ENCODE measurements at regions not wholly inside any gene's neighbourhood (a gene's known extent, or its start where the extent isn't known, plus 50 kb on each side); places are given as distances from the start of the nearest gene placed in this dataset.

GRCh38 chr22:45069925-45070324, 60.1 kb upstream of the PHF21B start:
- no peak for TF ChIP-seq CTCF (IDR thresholded peaks at IDR 0.05 in 8 of 11, conservative IDR thresholded peaks at IDR 0.05 in 3 of 11)
- TF ChIP-seq POLR2A (IDR thresholded peaks at IDR 0.05) = no peak
- TF ChIP-seq POLR2AphosphoS5 (IDR thresholded peaks at IDR 0.05) = no peak
